ENCODE measurements at regions not wholly inside any gene's neighbourhood (a gene's known extent, or its start where the extent isn't known, plus 50 kb on each side); places are given as distances from the start of the nearest gene placed in this dataset.

DNA sequence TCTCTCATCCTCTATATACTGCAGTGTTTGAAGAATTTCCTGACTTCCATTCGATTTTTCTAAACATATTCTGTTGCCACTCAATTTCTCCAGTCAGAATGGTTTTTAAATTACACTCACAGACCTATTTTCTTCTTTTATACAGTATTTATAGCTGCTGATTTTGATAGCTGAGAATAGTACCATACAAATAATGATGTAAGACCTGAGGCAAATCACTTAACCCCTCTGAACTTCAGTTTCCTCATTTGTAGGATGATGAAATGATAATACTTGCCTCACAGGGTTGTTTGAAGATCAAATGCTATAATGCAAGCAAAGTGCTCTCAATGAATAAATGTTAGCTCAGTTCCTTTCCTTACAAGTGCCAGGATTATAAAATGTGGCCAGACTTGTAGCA lies 241.8 kb downstream of the CPS1 start:
- no peak overlapping the region for H3K4me3 ChIP-seq (replicated peaks in 1 of 3; ENCODE audit: low read depth in 2 of 3, low read length in 3 of 3)
- H3K9ac ChIP-seq (ENCODE audit: insufficient read depth, low read length, poor library complexity, severe bottlenecking), result no peak overlapping the region
- no peaks in the 10 kb centered on the region for H3K27me3 ChIP-seq (ENCODE audit: control insufficient read depth in 2 of 2, insufficient read depth in 2 of 2, low read length in 2 of 2)
- H3K27ac ChIP-seq (ENCODE audit: low read depth in 1 of 2, low read length in 2 of 2), result no peak overlapping the region
- H3K36me3 ChIP-seq (replicated peaks in 1 of 2; ENCODE audit: control insufficient read depth in 1 of 2, insufficient read depth in 2 of 2, low read length in 2 of 2), result no peaks in the 10 kb centered on the region
- Mint-ChIP-seq H3K36me3 (no peaks in the 10 kb centered on the region), H3K4me1 (no peaks in the 10 kb centered on the region), H3K27me3 (ENCODE audit: low read depth in 3 of 3) (no peaks in the 10 kb centered on the region), H3K9me3 (peaks cover 0 to 3% (median 0%) of the 10 kb centered on the region in 7 donors), H3K27ac (no peak overlapping the region), H3K4me3 (no peak overlapping the region)
- H3K4me2 ChIP-seq (replicated peaks; ENCODE audit: extremely low read depth, low read length, poor library complexity, severe bottlenecking), result no peak overlapping the region
- no peaks in the 10 kb centered on the region for H3K9me3 ChIP-seq (replicated peaks in 1 of 2; ENCODE audit: control insufficient read depth in 1 of 2, insufficient read depth in 1 of 2, low read length in 2 of 2)
- 20% methylated on average over 1 of the region's 1 CpG for WGBS (ENCODE audit: insufficient coverage)
- H3K79me2 ChIP-seq (ENCODE audit: insufficient read depth, low read length), result no peaks in the 10 kb centered on the region
- no peaks in the 10 kb centered on the region for H4K20me1 ChIP-seq (ENCODE audit: insufficient read depth, low read length)
- TF ChIP-seq CTCF (IDR thresholded peaks at IDR 0.05), result no peak
- no peaks in the 10 kb centered on the region for H3K4me1 ChIP-seq (ENCODE audit: control insufficient read depth in 1 of 2, insufficient read depth in 2 of 2, low read length in 2 of 2)
- intact Hi-C loops (cut with micrococcal nuclease), result no loop called here
- no peak overlapping the region for H2AFZ ChIP-seq (ENCODE audit: insufficient read depth, low read depth, low read length, poor library complexity, severe bottlenecking)
- DNase-seq, result no peak

DNA sequence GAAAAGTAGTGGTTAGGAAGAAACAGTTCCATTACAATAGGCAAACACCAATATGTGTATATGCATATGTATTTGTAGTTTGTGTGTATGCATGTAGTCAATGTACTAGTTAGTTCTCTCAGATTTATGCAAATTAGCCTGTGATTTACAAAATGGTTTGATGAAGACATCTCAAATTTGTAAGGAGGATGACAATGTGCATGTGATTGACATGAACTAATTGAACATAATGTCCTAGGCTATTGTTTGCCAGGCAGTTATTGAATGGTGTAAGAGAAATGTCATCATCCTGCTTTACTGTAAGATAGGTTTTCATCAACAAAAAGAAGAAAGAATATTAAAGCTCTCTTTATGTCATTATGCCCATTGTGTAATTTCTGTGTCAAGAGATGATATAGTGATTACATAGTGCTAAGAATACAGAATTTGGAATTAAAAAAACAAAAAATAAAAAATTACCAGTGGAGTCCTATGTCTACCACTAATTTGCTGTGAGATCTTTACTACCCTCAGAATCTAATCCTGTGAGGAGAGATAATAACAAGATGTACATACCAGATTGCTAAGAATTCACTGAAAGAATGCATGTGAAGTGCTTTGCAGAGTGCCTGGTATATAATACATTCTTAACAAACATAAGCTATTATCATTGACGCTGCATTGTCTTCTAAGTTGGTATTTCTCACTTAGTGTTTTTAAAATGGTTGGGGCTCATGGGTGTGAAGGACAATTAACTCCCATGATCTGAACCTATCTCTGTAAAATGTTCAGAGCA lies 258.0 kb downstream of the CPS1 start:
- intact Hi-C loops (cut with micrococcal nuclease), result no loop called here
- no CpG with 5 or more reads among the region's 1 CpG for WGBS (ENCODE audit: insufficient coverage)
- Mint-ChIP-seq H3K9me3 (peaks cover 0 to 3% (median 2%) of the 10 kb centered on the region in 7 donors), H3K27me3 (ENCODE audit: low read depth in 3 of 3) (no peaks in the 10 kb centered on the region), H3K4me1 (no peaks in the 10 kb centered on the region), H3K4me3 (no peak overlapping the region), H3K36me3 (no peaks in the 10 kb centered on the region), H3K27ac (no peak overlapping the region)
- Histone ChIP-seq H3K27ac (ENCODE audit: low read depth in 1 of 2, low read length in 2 of 2) (no peak overlapping the region), H3K79me2 (ENCODE audit: insufficient read depth, low read length) (no peaks in the 10 kb centered on the region), H4K20me1 (ENCODE audit: insufficient read depth, low read length) (no peaks in the 10 kb centered on the region), H3K9me3 (replicated peaks in 1 of 2; ENCODE audit: control insufficient read depth in 1 of 2, insufficient read depth in 1 of 2, low read length in 2 of 2) (peaks cover 0 to 6% of the 10 kb centered on the region in 2 donors), H3K4me3 (replicated peaks in 1 of 3; ENCODE audit: low read depth in 2 of 3, low read length in 3 of 3) (no peak overlapping the region), H2AFZ (ENCODE audit: insufficient read depth, low read depth, low read length, poor library complexity, severe bottlenecking) (no peak overlapping the region), H3K4me1 (ENCODE audit: control insufficient read depth in 1 of 2, insufficient read depth in 2 of 2, low read length in 2 of 2) (no peaks in the 10 kb centered on the region), H3K9ac (ENCODE audit: insufficient read depth, low read length, poor library complexity, severe bottlenecking) (no peak overlapping the region), H3K27me3 (ENCODE audit: control insufficient read depth in 2 of 2, insufficient read depth in 2 of 2, low read length in 2 of 2) (no peaks in the 10 kb centered on the region), H3K36me3 (replicated peaks in 1 of 2; ENCODE audit: control insufficient read depth in 1 of 2, insufficient read depth in 2 of 2, low read length in 2 of 2) (no peaks in the 10 kb centered on the region), H3K4me2 (replicated peaks; ENCODE audit: extremely low read depth, low read length, poor library complexity, severe bottlenecking) (no peak overlapping the region)
- no peak for TF ChIP-seq CTCF (IDR thresholded peaks at IDR 0.05)
- DNase-seq, result no peak
